ENCODE measurements at regions not wholly inside any gene's neighbourhood (a gene's known extent, or its start where the extent isn't known, plus 50 kb on each side); places are given as distances from the start of the nearest gene placed in this dataset.

DNA sequence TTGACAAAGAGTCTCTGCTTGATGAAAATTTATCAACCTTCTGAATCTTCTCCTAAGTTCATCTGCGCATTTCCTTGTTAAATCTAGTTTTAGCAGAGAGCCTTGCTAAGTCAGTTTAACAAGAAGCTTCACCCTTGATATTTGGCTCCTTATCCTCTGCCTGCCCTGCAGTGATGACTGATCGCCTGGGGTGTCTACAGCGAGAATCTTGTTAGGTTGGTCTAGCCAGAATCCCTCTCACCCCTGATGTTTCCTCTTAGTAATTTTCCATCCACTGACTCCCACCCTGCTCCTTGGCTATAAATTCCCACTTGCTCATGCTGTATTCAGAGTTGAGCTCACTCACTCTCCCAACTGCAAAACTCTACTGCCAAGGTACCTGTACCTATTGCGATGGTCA lies 114.1 kb downstream of the TENT5A start:
- H3K9me3 ChIP-seq, result no peaks in the 10 kb centered on the region
- H3K36me3 ChIP-seq, result no peaks in the 10 kb centered on the region
- H3K27ac ChIP-seq, result no peak overlapping the region
- TF ChIP-seq, protein P1, sequence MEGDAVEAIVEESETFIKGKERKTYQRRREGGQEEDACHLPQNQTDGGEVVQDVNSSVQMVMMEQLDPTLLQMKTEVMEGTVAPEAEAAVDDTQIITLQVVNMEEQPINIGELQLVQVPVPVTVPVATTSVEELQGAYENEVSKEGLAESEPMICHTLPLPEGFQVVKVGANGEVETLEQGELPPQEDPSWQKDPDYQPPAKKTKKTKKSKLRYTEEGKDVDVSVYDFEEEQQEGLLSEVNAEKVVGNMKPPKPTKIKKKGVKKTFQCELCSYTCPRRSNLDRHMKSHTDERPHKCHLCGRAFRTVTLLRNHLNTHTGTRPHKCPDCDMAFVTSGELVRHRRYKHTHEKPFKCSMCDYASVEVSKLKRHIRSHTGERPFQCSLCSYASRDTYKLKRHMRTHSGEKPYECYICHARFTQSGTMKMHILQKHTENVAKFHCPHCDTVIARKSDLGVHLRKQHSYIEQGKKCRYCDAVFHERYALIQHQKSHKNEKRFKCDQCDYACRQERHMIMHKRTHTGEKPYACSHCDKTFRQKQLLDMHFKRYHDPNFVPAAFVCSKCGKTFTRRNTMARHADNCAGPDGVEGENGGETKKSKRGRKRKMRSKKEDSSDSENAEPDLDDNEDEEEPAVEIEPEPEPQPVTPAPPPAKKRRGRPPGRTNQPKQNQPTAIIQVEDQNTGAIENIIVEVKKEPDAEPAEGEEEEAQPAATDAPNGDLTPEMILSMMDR (IDR thresholded peaks at IDR 0.05), result no peak
- H3K4me3 ChIP-seq (ENCODE audit: low read depth in 1 of 2, low read length in 1 of 2), result no peak overlapping the region
- no peaks in the 10 kb centered on the region for H3K4me1 ChIP-seq (ENCODE audit: control insufficient read depth in 1 of 2, insufficient read depth in 1 of 2, low read depth in 1 of 2, low read length in 1 of 2)
- H3K27me3 ChIP-seq, result no peaks in the 10 kb centered on the region

DNA sequence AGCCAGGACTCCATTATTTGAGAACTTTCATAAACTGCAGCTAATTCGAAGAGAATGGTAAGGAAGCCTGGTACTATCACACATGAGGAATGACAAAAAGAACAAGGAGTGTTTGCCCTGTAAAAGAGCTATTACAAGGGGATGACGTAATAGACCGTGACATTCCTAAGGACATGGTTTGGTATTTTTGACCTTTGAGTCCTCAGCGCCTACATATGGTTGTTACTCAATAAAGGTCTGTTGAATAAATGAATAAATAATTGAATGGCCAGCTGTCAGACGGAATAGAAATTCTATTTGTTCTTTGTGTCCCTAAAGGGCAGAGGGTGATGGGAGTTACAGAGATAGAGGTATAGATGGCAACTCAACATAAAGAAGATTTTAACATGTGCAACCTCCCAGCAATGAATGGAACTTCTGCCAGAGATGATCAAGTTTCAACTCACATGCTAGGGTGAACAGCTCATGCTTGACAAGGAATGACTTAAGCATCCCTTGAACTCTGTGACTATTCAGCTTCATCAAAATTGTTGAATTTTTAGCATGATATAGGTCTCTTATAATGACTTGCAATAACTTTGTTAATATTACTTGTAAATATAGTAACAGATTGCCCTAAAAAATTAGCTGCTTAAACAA lies 115.4 kb downstream of the TENT5A start:
- Histone ChIP-seq H3K4me3 (ENCODE audit: low read depth in 1 of 2, low read length in 1 of 2) (no peak overlapping the region), H3K27ac (no peak overlapping the region)
- TF ChIP-seq, protein P1 (IDR thresholded peaks at IDR 0.05), result no peak

DNA sequence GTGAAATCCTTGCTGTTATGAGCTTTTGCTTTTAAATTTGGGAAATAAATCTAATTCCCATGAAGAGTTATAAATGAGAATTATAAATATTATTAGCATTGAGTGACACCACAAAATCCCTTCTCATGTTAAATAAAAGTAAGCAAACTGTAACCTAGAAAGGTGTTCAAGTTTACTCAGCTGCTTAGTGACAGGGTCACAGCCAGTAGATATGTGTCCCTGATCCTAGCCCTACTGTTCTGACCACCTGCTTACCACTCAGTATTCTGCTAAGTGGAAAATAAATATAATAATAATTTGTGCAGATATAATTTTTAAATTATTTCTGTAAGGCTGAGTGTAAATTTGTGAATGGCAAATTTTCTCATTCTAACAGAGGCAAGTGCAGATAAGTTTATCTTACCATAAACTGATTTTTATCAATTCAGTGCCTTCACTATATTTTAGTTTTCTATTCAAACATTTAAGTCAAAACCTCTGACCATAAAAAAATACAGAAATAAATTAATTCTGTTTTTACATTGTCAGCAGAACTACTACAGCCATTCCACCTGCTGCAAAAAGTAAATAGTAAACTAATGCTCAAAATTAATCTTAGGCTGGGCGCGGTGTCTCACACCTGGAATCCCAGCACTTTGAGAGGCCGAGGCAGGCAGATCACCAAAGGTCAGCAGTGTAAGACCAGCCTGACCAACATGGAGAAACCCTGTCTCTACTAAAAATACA lies 118.2 kb downstream of the TENT5A start:
- no peaks in the 10 kb centered on the region for H3K27me3 ChIP-seq
- no peaks in the 10 kb centered on the region for H3K4me1 ChIP-seq (ENCODE audit: control insufficient read depth in 1 of 2, insufficient read depth in 1 of 2, low read depth in 1 of 2, low read length in 1 of 2)
- no peak overlapping the region for H3K4me3 ChIP-seq (ENCODE audit: low read depth in 1 of 2, low read length in 1 of 2)
- no peak overlapping the region for H3K27ac ChIP-seq
- peaks cover 9% of the 10 kb centered on the region for H3K9me3 ChIP-seq
- TF ChIP-seq, protein P1 (IDR thresholded peaks at IDR 0.05), result no peak
- no peaks in the 10 kb centered on the region for H3K36me3 ChIP-seq

More for the DNA sequence above, 115.4 kb downstream of the TENT5A start:
- H3K9me3 ChIP-seq, result no peaks in the 10 kb centered on the region
- H3K36me3 ChIP-seq, result no peaks in the 10 kb centered on the region
- no peaks in the 10 kb centered on the region for H3K27me3 ChIP-seq
- no peaks in the 10 kb centered on the region for H3K4me1 ChIP-seq (ENCODE audit: control insufficient read depth in 1 of 2, insufficient read depth in 1 of 2, low read depth in 1 of 2, low read length in 1 of 2)

DNA sequence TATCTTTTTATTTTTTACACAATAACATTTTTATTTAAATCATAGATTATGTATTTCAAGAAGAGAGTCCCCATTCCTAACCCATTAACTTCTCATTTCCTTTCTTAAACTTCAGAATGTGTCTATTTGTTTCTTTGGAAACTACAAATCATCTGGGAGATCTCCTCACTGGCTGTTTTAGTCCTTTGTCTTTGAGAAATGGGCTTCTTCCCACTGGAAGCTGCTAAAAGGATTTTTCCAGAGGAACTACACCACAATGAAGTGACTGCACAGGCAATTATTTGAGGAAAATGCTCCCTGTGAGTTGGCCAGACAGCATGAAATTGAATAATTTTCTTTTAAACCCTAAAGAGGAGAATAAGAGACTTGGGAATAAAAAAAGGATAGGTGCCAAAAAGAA lies 119.1 kb downstream of the TENT5A start:
- H3K27ac ChIP-seq, result no peak overlapping the region
- H3K27me3 ChIP-seq, result no peaks in the 10 kb centered on the region
- TF ChIP-seq, protein P1 (IDR thresholded peaks at IDR 0.05), result no peak
- H3K36me3 ChIP-seq, result no peaks in the 10 kb centered on the region
- H3K9me3 ChIP-seq, result peaks cover 9% of the 10 kb centered on the region
- H3K4me1 ChIP-seq (ENCODE audit: control insufficient read depth in 1 of 2, insufficient read depth in 1 of 2, low read depth in 1 of 2, low read length in 1 of 2), result no peaks in the 10 kb centered on the region
- H3K4me3 ChIP-seq (ENCODE audit: low read depth in 1 of 2, low read length in 1 of 2), result no peak overlapping the region

DNA sequence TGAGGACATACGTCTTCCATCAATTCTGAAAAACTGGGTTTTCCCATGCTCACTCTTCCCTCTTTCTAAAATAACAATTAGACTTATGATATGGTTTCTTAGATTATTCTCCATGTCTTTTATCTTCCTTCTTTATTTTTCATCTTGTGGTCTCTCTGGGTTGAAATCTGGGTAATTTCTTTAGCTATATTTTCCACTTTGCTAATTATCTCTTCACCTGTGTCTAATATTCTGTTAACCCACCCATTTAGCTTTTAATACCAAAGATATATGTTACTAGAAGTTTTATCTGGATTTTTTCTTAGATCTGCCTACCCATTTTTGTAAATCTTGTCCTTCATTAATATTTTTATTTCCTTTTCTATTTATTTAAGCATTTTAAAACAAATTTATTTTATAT lies 121.8 kb downstream of the TENT5A start:
- Histone ChIP-seq H3K36me3 (no peaks in the 10 kb centered on the region), H3K9me3 (peaks cover 9% of the 10 kb centered on the region), H3K4me1 (ENCODE audit: control insufficient read depth in 1 of 2, insufficient read depth in 1 of 2, low read depth in 1 of 2, low read length in 1 of 2) (no peaks in the 10 kb centered on the region), H3K4me3 (ENCODE audit: low read depth in 1 of 2, low read length in 1 of 2) (no peak overlapping the region), H3K27ac (no peak overlapping the region), H3K27me3 (no peaks in the 10 kb centered on the region)
- TF ChIP-seq, protein P1 (IDR thresholded peaks at IDR 0.05), result no peak

Measured in neutrophil (primary cell).